CD14-positive monocyte (primary cell): ENCODE measurements at regions not wholly inside any gene's neighbourhood (a gene's known extent, or its start where the extent isn't known, plus 50 kb on each side); places are given as distances from the start of the nearest gene placed in this dataset.

ENCODE experiments used
- DNase-seq, 3 donors: peaks; one replicate each; pipeline ENCODE4 v3.0.0-alpha.2; 2011 to 2022
- H2AFZ ChIP-seq: 2 replicates; pipeline ENCODE4 v1.6.0; 2012; ENCODE audit warnings: mild to moderate bottlenecking, low read depth, low read length, inconsistent platforms; ENCODE audit not compliant: insufficient read depth, poor library complexity, severe bottlenecking
- H3K27ac ChIP-seq, 2 donors: 1 replicate in 1 of 2; 2 replicates in 1 of 2; pipeline ENCODE4 v1.5.1; 2012 to 2013; ENCODE audit warnings: low read length in 2 of 2, control low read depth in 1 of 2, inconsistent platforms in 1 of 2, low read depth in 1 of 2, mild to moderate bottlenecking in 1 of 2
- H3K27me3 ChIP-seq, 2 donors: one replicate each; pipeline versions ENCODE4 v1.6.0 to v1.6.1; 2011 to 2013; ENCODE audit warnings: low read length in 2 of 2; ENCODE audit not compliant: control insufficient read depth in 2 of 2, insufficient read depth in 2 of 2
- H3K36me3 ChIP-seq, 2 donors: replicated peaks in 1 of 2; 1 replicate in 1 of 2; 2 replicates in 1 of 2; pipeline versions ENCODE4 v1.5.1 to v1.6.1; 2012 to 2013; ENCODE audit warnings: low read length in 2 of 2, control low read depth in 1 of 2, inconsistent platforms in 1 of 2, mild to moderate bottlenecking in 1 of 2; ENCODE audit not compliant: insufficient read depth in 2 of 2, control insufficient read depth in 1 of 2
- H3K4me1 ChIP-seq, 2 donors: 1 replicate in 1 of 2; 2 replicates in 1 of 2; pipeline versions ENCODE4 v1.5.1 to v1.6.1; 2012 to 2013; ENCODE audit warnings: low read length in 2 of 2, control low read depth in 1 of 2, inconsistent platforms in 1 of 2, mild to moderate bottlenecking in 1 of 2, moderate library complexity in 1 of 2; ENCODE audit not compliant: insufficient read depth in 2 of 2, control insufficient read depth in 1 of 2
- H3K4me2 ChIP-seq: replicated peaks from 2 replicates; pipeline ENCODE3; 2012; ENCODE audit warnings: low read length, moderate library complexity, mild to moderate bottlenecking; ENCODE audit not compliant: poor library complexity, severe bottlenecking; ENCODE audit errors: extremely low read depth
- H3K4me3 ChIP-seq, 3 experiments: fragments of 200-600 bp in 1 of 3; sonication (generic) in 1 of 3; replicated peaks in 1 of 3; 1 replicate in 2 of 3; 2 replicates in 1 of 3; pipeline ENCODE4 v1.5.1; 2011 to 2013; ENCODE audit warnings: low read length in 3 of 3, mild to moderate bottlenecking in 3 of 3, control low read depth in 2 of 3, low read depth in 2 of 3, inconsistent platforms in 1 of 3, moderate library complexity in 1 of 3
- H3K79me2 ChIP-seq: 2 replicates; pipeline ENCODE4 v1.6.0; 2012; ENCODE audit warnings: mild to moderate bottlenecking, control low read depth, inconsistent platforms, low read length, moderate library complexity; ENCODE audit not compliant: insufficient read depth
- H3K9ac ChIP-seq: 2 replicates; pipeline ENCODE4 v1.6.0; 2017; ENCODE audit warnings: low read length, mild to moderate bottlenecking; ENCODE audit not compliant: insufficient read depth, poor library complexity, severe bottlenecking
- H3K9me3 ChIP-seq, 2 donors: replicated peaks in 1 of 2; 1 replicate in 1 of 2; 2 replicates in 1 of 2; pipeline versions ENCODE4 v1.5.1 to v1.6.1; 2012 to 2013; ENCODE audit warnings: low read length in 2 of 2, control low read depth in 1 of 2; ENCODE audit not compliant: control insufficient read depth in 1 of 2, insufficient read depth in 1 of 2
- H4K20me1 ChIP-seq: 2 replicates; pipeline ENCODE4 v1.6.0; 2012; ENCODE audit warnings: mild to moderate bottlenecking, low read length, control low read depth, moderate library complexity; ENCODE audit not compliant: insufficient read depth
- H3K27ac Mint-ChIP-seq, 7 donors: one replicate each; pipeline ENCODE4 v1.8.0; 2020; ENCODE audit warnings: mild to moderate bottlenecking in 7 of 7, mixed read lengths in 7 of 7, moderate library complexity in 6 of 7, inconsistent platforms in 2 of 7
- H3K27me3 Mint-ChIP-seq, 3 donors: one replicate each; pipeline ENCODE4 v1.8.0; 2021 to 2022; ENCODE audit warnings: low read depth in 3 of 3, mild to moderate bottlenecking in 3 of 3, mixed read lengths in 3 of 3, moderate library complexity in 3 of 3, inconsistent platforms in 1 of 3
- H3K36me3 Mint-ChIP-seq, 2 donors: one replicate each; pipeline ENCODE4 v1.8.0; 2020; ENCODE audit warnings: mixed read lengths in 2 of 2, inconsistent platforms in 1 of 2, mild to moderate bottlenecking in 1 of 2
- H3K4me1 Mint-ChIP-seq: one replicate; pipeline ENCODE4 v1.8.0; 2020; ENCODE audit warnings: mild to moderate bottlenecking, mixed read lengths
- H3K4me3 Mint-ChIP-seq, 2 donors: one replicate each; pipeline ENCODE4 v1.8.0; 2020; ENCODE audit warnings: mild to moderate bottlenecking in 2 of 2, mixed read lengths in 2 of 2, moderate library complexity in 1 of 2
- H3K9me3 Mint-ChIP-seq, 7 donors: one replicate each; pipeline ENCODE4 v1.8.0; 2020 to 2022; ENCODE audit warnings: mixed read lengths in 7 of 7, mild to moderate bottlenecking in 6 of 7, moderate library complexity in 6 of 7, inconsistent platforms in 2 of 7
- WGBS: methylation state at CpG from one replicate; pipeline ENCODE4 v1.1.5; 2013; ENCODE audit warnings: missing lambda C conversion rate; ENCODE audit not compliant: insufficient coverage; 5-methylcytosine and 5-hydroxymethylcytosine counted together
- intact Hi-C, 2 donors: fragments of 100-400 bp; cut with micrococcal nuclease; formaldehyde crosslinking; loops; one replicate each; pipeline versions ENCODE4 v1.15.0 to v1.15.1; 2023
- TF ChIP-seq, protein P1 (sequence below): fragments of 200-600 bp; IDR thresholded peaks from one replicate; pipeline ENCODE4 v1.8.0; 2022; ENCODE audit warnings: antibody characterized with exemption, mild to moderate bottlenecking

- Histone ChIP-seq H2AFZ (no peak overlapping the region), H3K79me2 (no peaks in the 10 kb centered on the region), H3K4me3 (no peak overlapping the region), H3K27me3 (no peaks in the 10 kb centered on the region), H3K4me2 (no peak overlapping the region), H3K9ac (no peak overlapping the region), H3K36me3 (no peaks in the 10 kb centered on the region), H4K20me1 (no peaks in the 10 kb centered on the region), H3K9me3 (peaks cover 0 to 2% of the 10 kb centered on the region in 2 donors), H3K27ac (no peak overlapping the region), H3K4me1 (no peaks in the 10 kb centered on the region)
- H3K27ac Mint-ChIP-seq: no peak overlapping the region
- DNase-seq: no peak
- H3K4me1 Mint-ChIP-seq: peaks cover 3% of the 10 kb centered on the region
- TF ChIP-seq, protein P1, sequence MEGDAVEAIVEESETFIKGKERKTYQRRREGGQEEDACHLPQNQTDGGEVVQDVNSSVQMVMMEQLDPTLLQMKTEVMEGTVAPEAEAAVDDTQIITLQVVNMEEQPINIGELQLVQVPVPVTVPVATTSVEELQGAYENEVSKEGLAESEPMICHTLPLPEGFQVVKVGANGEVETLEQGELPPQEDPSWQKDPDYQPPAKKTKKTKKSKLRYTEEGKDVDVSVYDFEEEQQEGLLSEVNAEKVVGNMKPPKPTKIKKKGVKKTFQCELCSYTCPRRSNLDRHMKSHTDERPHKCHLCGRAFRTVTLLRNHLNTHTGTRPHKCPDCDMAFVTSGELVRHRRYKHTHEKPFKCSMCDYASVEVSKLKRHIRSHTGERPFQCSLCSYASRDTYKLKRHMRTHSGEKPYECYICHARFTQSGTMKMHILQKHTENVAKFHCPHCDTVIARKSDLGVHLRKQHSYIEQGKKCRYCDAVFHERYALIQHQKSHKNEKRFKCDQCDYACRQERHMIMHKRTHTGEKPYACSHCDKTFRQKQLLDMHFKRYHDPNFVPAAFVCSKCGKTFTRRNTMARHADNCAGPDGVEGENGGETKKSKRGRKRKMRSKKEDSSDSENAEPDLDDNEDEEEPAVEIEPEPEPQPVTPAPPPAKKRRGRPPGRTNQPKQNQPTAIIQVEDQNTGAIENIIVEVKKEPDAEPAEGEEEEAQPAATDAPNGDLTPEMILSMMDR: no peak
- H3K4me3 Mint-ChIP-seq: no peak overlapping the region
- no peaks in the 10 kb centered on the region for H3K36me3 Mint-ChIP-seq
- WGBS: 100% methylated on average over 1 of the region's 2 CpGs
- no peaks in the 10 kb centered on the region for H3K27me3 Mint-ChIP-seq
- intact Hi-C loops: loop anchor here in 1 of 2 donors (10.0 kb wide), 1 partner anchor 53 kb away; no protein-coding TSS in a partner anchor
- peaks cover 2 to 13% (median 7%) of the 10 kb centered on the region in 7 donors for H3K9me3 Mint-ChIP-seq
These were observed 113.3 kb downstream of the SPRY2 start for GRCh38 chr13:80227645-80228044.

DNA sequence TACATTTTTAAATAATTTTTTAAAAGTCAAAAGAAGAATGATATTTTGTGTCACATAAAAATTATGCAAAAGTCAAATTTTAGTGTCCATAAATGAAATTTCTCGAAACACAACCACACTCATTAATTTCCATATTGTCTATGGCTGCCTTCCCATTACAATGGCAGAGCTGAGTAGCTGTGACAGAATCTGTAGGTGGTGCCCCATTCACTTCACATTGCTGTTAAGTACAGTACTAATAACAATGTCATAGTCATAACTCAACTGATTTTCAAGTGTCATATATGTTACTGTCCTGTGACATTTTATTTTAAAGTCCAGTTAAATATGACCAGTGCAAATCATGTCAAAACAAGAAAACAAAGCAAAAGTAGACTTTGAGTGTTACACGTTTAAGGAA, 114.3 kb downstream of the SPRY2 start:
- no peak overlapping the region for H3K9ac ChIP-seq
- no peaks in the 10 kb centered on the region for H3K27me3 ChIP-seq
- no peaks in the 10 kb centered on the region for H4K20me1 ChIP-seq
- no peak overlapping the region for H3K27ac Mint-ChIP-seq
- H3K36me3 ChIP-seq: no peaks in the 10 kb centered on the region
- DNase-seq: no peak
- peaks cover 3% of the 10 kb centered on the region for H3K4me1 Mint-ChIP-seq
- H3K9me3 ChIP-seq: peaks cover 0 to 2% of the 10 kb centered on the region in 2 donors
- H3K4me1 ChIP-seq: no peaks in the 10 kb centered on the region
- no peak overlapping the region for H3K4me3 Mint-ChIP-seq
- no peak overlapping the region for H3K4me2 ChIP-seq
- H3K36me3 Mint-ChIP-seq: no peaks in the 10 kb centered on the region
- H3K4me3 ChIP-seq: no peak overlapping the region
- no peaks in the 10 kb centered on the region for H3K79me2 ChIP-seq
- TF ChIP-seq, protein P1: no peak
- H3K27ac ChIP-seq: no peak overlapping the region
- H3K27me3 Mint-ChIP-seq: no peaks in the 10 kb centered on the region
- H2AFZ ChIP-seq: no peak overlapping the region
- H3K9me3 Mint-ChIP-seq: peaks cover 2 to 13% (median 7%) of the 10 kb centered on the region in 7 donors
- no CpG with 5 or more reads among the region's 2 CpGs for WGBS
- intact Hi-C loops: loop anchor here in 1 of 2 donors (10.0 kb wide), 1 partner anchor 52 kb away; no protein-coding TSS in a partner anchor
